GM23248 (cell line): ENCODE measurements at regions not wholly inside any gene's neighbourhood (a gene's known extent, or its start where the extent isn't known, plus 50 kb on each side); places are given as distances from the start of the nearest gene placed in this dataset.

ENCODE experiments used
- EZH2 ChIP-seq: fragments of 200-600 bp; sonication (generic); IDR thresholded peaks from 2 replicates; pipeline ENCODE4 v1.6.1; 2018; ENCODE audit warnings: antibody characterized with exemption, mild to moderate bottlenecking; ENCODE audit not compliant: insufficient read depth, poor library complexity, severe bottlenecking
- EZH2phosphoT487 ChIP-seq: fragments of 200-600 bp; sonication (generic); IDR thresholded peaks from 2 replicates; pipeline ENCODE4 v1.6.1; 2018; ENCODE audit warnings: antibody characterized with exemption, moderate library complexity, mild to moderate bottlenecking, low read depth; ENCODE audit not compliant: insufficient read depth

- TF ChIP-seq EZH2 = no peak
- no peak for TF ChIP-seq EZH2phosphoT487
Observed at GRCh38 chr10:52877451-52877850, 104.9 kb upstream of the MBL2 start.
